Astrocyte (in vitro differentiated cells and primary cell): ENCODE measurements at regions not wholly inside any gene's neighbourhood (a gene's known extent, or its start where the extent isn't known, plus 50 kb on each side); places are given as distances from the start of the nearest gene placed in this dataset.
"Not testable (repeated sequence)": the region's sequence is repeated elsewhere in the genome, so short reads cannot be mapped to it uniquely, and the experiment has no call there.

Experiments
- DNase-seq: peaks from one replicate; pipeline ENCODE4 v3.0.0-alpha.2; 2010; ENCODE audit warnings: low read depth
- FAIRE-seq: peaks from 2 replicates; lab custom pipeline; 2011; peaks lifted over from hg19 to GRCh38; lab: Jason Lieb, UNC
- H2AFZ ChIP-seq: 2 replicates; pipeline ENCODE4 v1.6.0; 2012; ENCODE audit warnings: low read depth, low read length, inconsistent platforms
- H3K27ac ChIP-seq: 2 replicates; pipeline ENCODE4 v1.5.1; 2011; ENCODE audit warnings: low read depth, low read length, inconsistent platforms
- H3K27me3 ChIP-seq: 2 replicates; pipeline ENCODE4 v1.6.0; 2011; ENCODE audit warnings: low read length, inconsistent platforms; ENCODE audit not compliant: insufficient read depth
- H3K36me3 ChIP-seq: 2 replicates; pipeline ENCODE4 v1.5.1; 2011; ENCODE audit warnings: low read length, inconsistent platforms; ENCODE audit not compliant: insufficient read depth
- H3K4me1 ChIP-seq: 2 replicates; pipeline ENCODE4 v1.5.1; 2011; ENCODE audit warnings: low read length, inconsistent platforms; ENCODE audit not compliant: insufficient read depth
- H3K4me2 ChIP-seq: 2 replicates; pipeline ENCODE4 v1.6.0; 2012; ENCODE audit warnings: low read length, inconsistent platforms
- H3K4me3 ChIP-seq: 2 replicates; pipeline ENCODE4 v1.5.1; 2011; ENCODE audit warnings: low read depth, mild to moderate bottlenecking, low read length, inconsistent platforms; ENCODE audit not compliant: insufficient read depth
- H3K79me2 ChIP-seq: 2 replicates; pipeline ENCODE4 v1.6.0; 2012; ENCODE audit warnings: mild to moderate bottlenecking, low read length, inconsistent platforms; ENCODE audit not compliant: insufficient read depth
- H3K9ac ChIP-seq: 2 replicates; pipeline ENCODE4 v1.6.0; 2012; ENCODE audit warnings: mild to moderate bottlenecking, low read length, inconsistent platforms
- H3K9me3 ChIP-seq: 2 replicates; pipeline ENCODE4 v1.5.1; 2012; ENCODE audit warnings: low read depth, mild to moderate bottlenecking, low read length, inconsistent platforms; ENCODE audit not compliant: insufficient read depth
- H4K20me1 ChIP-seq: 2 replicates; pipeline ENCODE4 v1.6.0; 2012; ENCODE audit warnings: low read length, inconsistent platforms; ENCODE audit not compliant: insufficient read depth
- H3K27ac Mint-ChIP-seq: one replicate; pipeline ENCODE4 v1.8.0; 2021; ENCODE audit warnings: mild to moderate bottlenecking, mixed read lengths; ENCODE audit not compliant: unreplicated experiment
- H3K27me3 Mint-ChIP-seq: one replicate; pipeline ENCODE4 v1.8.0; 2021; ENCODE audit warnings: low read depth, mixed read lengths; ENCODE audit not compliant: unreplicated experiment
- H3K36me3 Mint-ChIP-seq: one replicate; pipeline ENCODE4 v1.8.0; 2021; ENCODE audit warnings: low read depth, mixed read lengths; ENCODE audit not compliant: unreplicated experiment
- H3K4me1 Mint-ChIP-seq: one replicate; pipeline ENCODE4 v1.8.0; 2021; ENCODE audit warnings: low read depth, mixed read lengths; ENCODE audit not compliant: unreplicated experiment
- H3K4me3 Mint-ChIP-seq: one replicate; pipeline ENCODE4 v1.8.0; 2021; ENCODE audit warnings: mild to moderate bottlenecking, moderate library complexity, mixed read lengths; ENCODE audit not compliant: unreplicated experiment
- H3K9me3 Mint-ChIP-seq: one replicate; pipeline ENCODE4 v1.8.0; 2021; ENCODE audit warnings: mild to moderate bottlenecking, mixed read lengths; ENCODE audit not compliant: unreplicated experiment
- CTCF ChIP-seq: IDR thresholded peaks from 2 replicates; pipeline ENCODE4 v1.5.1; 2011; ENCODE audit warnings: low read depth, mild to moderate bottlenecking, inconsistent platforms, low read length, moderate library complexity; ENCODE audit not compliant: insufficient read depth
- EZH2 ChIP-seq: IDR thresholded peaks from 2 replicates; pipeline ENCODE4 v1.6.1; 2012; ENCODE audit warnings: mild to moderate bottlenecking, low read length, inconsistent platforms; ENCODE audit not compliant: insufficient read depth

DNA sequence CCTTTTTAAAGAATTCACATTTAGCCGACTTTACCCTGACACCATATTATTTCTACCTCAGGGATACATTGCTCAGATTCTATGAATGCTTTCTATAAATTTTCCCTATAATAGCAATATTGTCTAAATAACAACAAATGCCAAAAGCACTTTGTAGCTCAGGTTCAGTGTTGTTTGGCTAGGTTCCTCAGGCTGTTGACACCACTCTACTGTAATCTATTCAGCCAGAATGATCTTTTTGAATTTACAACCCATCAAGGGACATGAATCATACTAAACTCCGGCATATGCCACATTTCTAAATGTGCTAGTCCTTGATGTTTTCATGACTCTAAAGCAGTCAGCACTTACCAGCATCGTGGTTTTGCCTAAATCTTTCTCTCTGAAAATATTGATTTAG is 641.5 kb upstream of the CDH10 start:
- Mint-ChIP-seq H3K4me1 (peaks cover 7% of the 10 kb centered on the region), H3K27ac (peak overlapping the region; percentile 13)
- no peaks in the 10 kb centered on the region for H4K20me1 ChIP-seq

GRCh38 chr5:25285136-25285535 is 640.4 kb upstream of the CDH10 start:
- Histone ChIP-seq H3K9me3 (no peaks in the 10 kb centered on the region), H3K4me2 (no peak overlapping the region), H3K9ac (no peak overlapping the region), H3K4me1 (no peaks in the 10 kb centered on the region), H3K4me3 (no peak overlapping the region), H3K79me2 (no peaks in the 10 kb centered on the region), H2AFZ (no peak overlapping the region), H4K20me1 (no peaks in the 10 kb centered on the region), H3K27me3 (no peaks in the 10 kb centered on the region), H3K36me3 (no peaks in the 10 kb centered on the region), H3K27ac (no peak overlapping the region)
- no peak overlapping the region for H3K27ac Mint-ChIP-seq
- H3K4me3 Mint-ChIP-seq: no peak overlapping the region
- FAIRE-seq: no peak
- H3K9me3 Mint-ChIP-seq: peaks cover 2% of the 10 kb centered on the region
- no peak for TF ChIP-seq CTCF
- TF ChIP-seq EZH2: no peak
- DNase-seq: no peak
- H3K27me3 Mint-ChIP-seq: no peaks in the 10 kb centered on the region
- H3K4me1 Mint-ChIP-seq: peaks cover 7% of the 10 kb centered on the region
- no peaks in the 10 kb centered on the region for H3K36me3 Mint-ChIP-seq

More for the DNA sequence above, 641.5 kb upstream of the CDH10 start:
- H3K79me2 ChIP-seq: no peaks in the 10 kb centered on the region
- FAIRE-seq (no peak), DNase-seq (no peak)
- H3K27me3 Mint-ChIP-seq: no peaks in the 10 kb centered on the region
- no peak overlapping the region for H3K4me3 ChIP-seq
- peaks cover 2% of the 10 kb centered on the region for H3K9me3 Mint-ChIP-seq
- TF ChIP-seq EZH2 (no peak), CTCF (no peak)
- no peak overlapping the region for H3K27ac ChIP-seq
- H2AFZ ChIP-seq: no peak overlapping the region
- no peaks in the 10 kb centered on the region for H3K9me3 ChIP-seq
- H3K4me3 Mint-ChIP-seq: no peak overlapping the region
- H3K4me1 ChIP-seq: no peaks in the 10 kb centered on the region
- no peaks in the 10 kb centered on the region for H3K36me3 Mint-ChIP-seq
- H3K9ac ChIP-seq: no peak overlapping the region
- H3K27me3 ChIP-seq: no peaks in the 10 kb centered on the region
- no peaks in the 10 kb centered on the region for H3K36me3 ChIP-seq
- no peak overlapping the region for H3K4me2 ChIP-seq

DNA sequence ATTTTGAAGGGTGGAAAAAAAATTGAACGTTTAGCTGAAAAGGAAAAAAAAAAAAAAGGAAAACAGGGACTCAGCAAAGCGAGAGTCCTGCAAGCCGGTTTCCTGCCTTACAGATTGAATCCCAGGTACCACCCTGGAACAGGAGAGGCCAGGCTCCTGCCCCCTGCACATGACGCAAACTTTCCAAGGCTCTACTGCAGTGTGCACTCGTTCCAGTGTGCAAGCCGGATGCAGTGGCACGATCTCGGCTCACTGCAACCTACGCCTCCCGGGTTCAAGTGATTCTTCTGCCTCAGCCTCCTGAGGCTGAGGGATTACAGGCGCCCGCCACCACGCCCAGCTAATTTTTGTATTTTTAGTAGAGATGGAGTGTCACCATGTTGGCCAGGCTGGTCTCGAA is 618.7 kb upstream of the CDH10 start:
- H3K36me3 ChIP-seq, H3K9me3 Mint-ChIP-seq, FAIRE-seq, H3K4me3 Mint-ChIP-seq, H3K9ac ChIP-seq, H3K27me3 Mint-ChIP-seq, H3K27ac Mint-ChIP-seq, H3K4me2 ChIP-seq, H3K4me1 ChIP-seq, H3K79me2 ChIP-seq, H3K27me3 ChIP-seq, H3K9me3 ChIP-seq, H3K36me3 Mint-ChIP-seq, H4K20me1 ChIP-seq, H2AFZ ChIP-seq, H3K27ac ChIP-seq, H3K4me3 ChIP-seq, H3K4me1 Mint-ChIP-seq, DNase-seq: not testable (repeated sequence)
